ENCODE measurements at regions not wholly inside any gene's neighbourhood (a gene's known extent, or its start where the extent isn't known, plus 50 kb on each side); places are given as distances from the start of the nearest gene placed in this dataset.

- Histone ChIP-seq H3K4me1 (ENCODE audit: control insufficient read depth, insufficient read depth, low read length) (no peaks in the 10 kb centered on the region), H3K27me3 (ENCODE audit: control insufficient read depth, insufficient read depth, low read length) (no peaks in the 10 kb centered on the region), H3K9ac (ENCODE audit: low read depth, low read length) (no peak overlapping the region), H3K4me2 (ENCODE audit: low read depth, low read length) (no peak overlapping the region), H2BK20ac (ENCODE audit: low read depth, low read length) (no peak overlapping the region), H3K79me1 (ENCODE audit: low read depth in 1 of 2, low read length in 2 of 2) (no peaks in the 10 kb centered on the region), H3K4ac (ENCODE audit: low read depth, low read length) (no peak overlapping the region), H4K91ac (ENCODE audit: insufficient read depth, low read depth, low read length) (no peak overlapping the region), H3K9me1 (ENCODE audit: insufficient read depth, low read length) (no peaks in the 10 kb centered on the region), H2AFZ (replicated peaks; ENCODE audit: low read length, poor library complexity) (no peak overlapping the region), H3K36me3 (ENCODE audit: control insufficient read depth, insufficient read depth, low read length) (no peaks in the 10 kb centered on the region), H3K14ac (replicated peaks; ENCODE audit: low read depth, low read length) (no peak overlapping the region), H3K4me3 (ENCODE audit: insufficient read depth, low read depth, low read length) (no peak overlapping the region), H2BK5ac (ENCODE audit: low read depth, low read length, poor library complexity, severe bottlenecking) (no peak overlapping the region), H3K56ac (ENCODE audit: extremely low read depth, insufficient read depth, low read length) (no peak overlapping the region), H3K23ac (ENCODE audit: low read depth, low read length) (no peak overlapping the region), H3K27ac (ENCODE audit: insufficient read depth, low read length) (no peak overlapping the region), H2AK5ac (ENCODE audit: low read depth, low read length) (no peak overlapping the region), H2AK9ac (replicated peaks; ENCODE audit: low read depth, low read length, poor library complexity) (no peak overlapping the region), H4K5ac (ENCODE audit: low read depth, low read length) (no peak overlapping the region), H2BK15ac (ENCODE audit: low read depth, low read length) (no peak overlapping the region), H3K18ac (ENCODE audit: low read depth, low read length) (no peak overlapping the region), H4K8ac (ENCODE audit: low read depth in 2 of 2, low read length in 2 of 2) (no peak overlapping the region), H4K20me1 (ENCODE audit: insufficient read depth, low read length) (no peaks in the 10 kb centered on the region), H3K9me3 (ENCODE audit: control insufficient read depth, insufficient read depth, low read length) (no peaks in the 10 kb centered on the region), H2BK120ac (ENCODE audit: low read depth, low read length) (no peak overlapping the region)
- BruUV-seq (replicated peaks) = no TSS peak
- dilution Hi-C loops (cut with HindIII; ENCODE audit: low sequenced_read_pairs, unreplicated experiment) = no loop called here
- no peak for DNase-seq
- intact Hi-C loops (cut with micrococcal nuclease) = loop anchor here (5.0 kb wide), 1 partner anchor 125 kb away; no protein-coding TSS in a partner anchor
- no peak for TF ChIP-seq MAFK (IDR thresholded peaks at IDR 0.05; ENCODE audit: low read depth, low read length)
- no peak for TF ChIP-seq POLR2A (IDR thresholded peaks at IDR 0.05; ENCODE audit: low read depth, low read length)
- no peak for TF ChIP-seq CTCF (conservative IDR thresholded peaks at IDR 0.05; ENCODE audit: low read depth, low read length)
- TF ChIP-seq RFX5 (IDR thresholded peaks at IDR 0.05; ENCODE audit: low read depth, low read length) = no peak
- no peak for TF ChIP-seq CEBPB (IDR thresholded peaks at IDR 0.05; ENCODE audit: low read depth, low read length)
- TF ChIP-seq FOS (IDR thresholded peaks at IDR 0.05; ENCODE audit: low read depth, low read length) = no peak
- no peak for TF ChIP-seq ELK1 (IDR thresholded peaks at IDR 0.05; ENCODE audit: borderline replicate concordance, low read depth, low read length)
- TF ChIP-seq RAD21 (IDR thresholded peaks at IDR 0.05; ENCODE audit: low read length) = no peak
- TF ChIP-seq SMC3 (IDR thresholded peaks at IDR 0.05; ENCODE audit: low read depth, low read length) = no peak
- TF ChIP-seq USF2 (IDR thresholded peaks at IDR 0.05; ENCODE audit: low read depth, low read length) = no peak
- in situ Hi-C loops (cut with MboI; ENCODE audit: low sequenced_read_pairs) = no loop called here
- no peak for ATAC-seq (ENCODE audit: low read depth)
- CTCF ChIA-PET = no interaction called here
- no CpG with 5 or more reads among the region's 2 CpGs for WGBS, 2 experiments (ENCODE audit: extremely low coverage in 2 of 2, insufficient read length in 1 of 2)
- POLR2A ChIA-PET (ENCODE audit: unreplicated experiment) = no interaction called here
These were observed 76.8 kb upstream of the PLEKHA5 start for GRCh38 chr12:19052689-19053088.

All from IMR-90 (cell line).